Smooth muscle cell (in vitro differentiated cells): ENCODE measurements at regions not wholly inside any gene's neighbourhood (a gene's known extent, or its start where the extent isn't known, plus 50 kb on each side); places are given as distances from the start of the nearest gene placed in this dataset.

Experiments
- DNase-seq: peaks from one replicate; lab custom pipeline; 2025; ENCODE audit not compliant: unreplicated experiment; lab: John Stamatoyannopoulos, UW
- H2AFZ ChIP-seq: fragments of 200-600 bp; sonication (generic); 2 replicates; pipeline ENCODE4 v1.6.0; 2016; ENCODE audit warnings: antibody characterized with exemption, low read depth, mild to moderate bottlenecking
- H3F3A ChIP-seq: fragments of 200-600 bp; sonication (generic); 2 replicates; pipeline ENCODE4 v1.6.0; 2017; ENCODE audit warnings: antibody characterized with exemption, low read depth
- H3K27ac ChIP-seq: fragments of 200-600 bp; sonication (generic); 2 replicates; pipeline ENCODE4 v1.5.1; 2016; ENCODE audit warnings: low read depth, mild to moderate bottlenecking
- H3K27me3 ChIP-seq: fragments of 200-600 bp; sonication (generic); 2 replicates; pipeline ENCODE4 v1.6.1; 2016; ENCODE audit warnings: low read depth, mild to moderate bottlenecking
- H3K36me3 ChIP-seq: fragments of 200-600 bp; sonication (generic); 2 replicates; pipeline ENCODE4 v1.5.1; 2016; ENCODE audit warnings: low read depth
- H3K4me1 ChIP-seq: fragments of 200-600 bp; sonication (generic); 2 replicates; pipeline ENCODE4 v1.5.1; 2016; ENCODE audit warnings: low read depth
- H3K4me2 ChIP-seq: fragments of 200-600 bp; sonication (generic); 2 replicates; pipeline ENCODE4 v1.6.0; 2016; ENCODE audit warnings: mild to moderate bottlenecking
- H3K4me3 ChIP-seq: fragments of 200-600 bp; sonication (generic); 2 replicates; pipeline ENCODE4 v1.5.1; 2016; ENCODE audit warnings: mild to moderate bottlenecking
- H3K79me2 ChIP-seq: fragments of 200-600 bp; sonication (generic); 2 replicates; pipeline ENCODE4 v1.6.0; 2016; ENCODE audit warnings: low read depth, mild to moderate bottlenecking
- H3K9ac ChIP-seq: fragments of 200-600 bp; sonication (generic); 2 replicates; pipeline ENCODE4 v1.6.0; 2016; ENCODE audit warnings: low read depth
- H3K9me3 ChIP-seq: fragments of 200-600 bp; sonication (generic); replicated peaks from 2 replicates; pipeline ENCODE4 v1.5.1; 2016; ENCODE audit warnings: low read depth
- H4K20me1 ChIP-seq: fragments of 200-600 bp; sonication (generic); 2 replicates; pipeline ENCODE4 v1.6.0; 2016; ENCODE audit warnings: low read depth
- CTCF ChIP-seq: fragments of 200-600 bp; sonication (generic); IDR thresholded peaks from 2 replicates; pipeline ENCODE4 v1.5.1; 2017; ENCODE audit warnings: borderline replicate concordance, mild to moderate bottlenecking, antibody characterized with exemption; ENCODE audit not compliant: insufficient read depth, poor library complexity, severe bottlenecking
- WGBS: methylation state at CpG from one replicate; pipeline ENCODE4 v1.1.7; 2016; ENCODE audit warnings: low lambda C conversion rate; 5-methylcytosine and 5-hydroxymethylcytosine counted together

- H3K4me2 ChIP-seq = no peak overlapping the region
- no peaks in the 10 kb centered on the region for H3K27me3 ChIP-seq
- no peak for TF ChIP-seq CTCF
- DNase-seq = no peak
- no peak overlapping the region for H2AFZ ChIP-seq
- H3K36me3 ChIP-seq = no peaks in the 10 kb centered on the region
- H3F3A ChIP-seq = no peaks in the 10 kb centered on the region
- no peaks in the 10 kb centered on the region for H3K9me3 ChIP-seq
- 93% methylated on average over 6 of the region's 6 CpGs for WGBS
- no peak overlapping the region for H3K4me3 ChIP-seq
- H4K20me1 ChIP-seq = no peaks in the 10 kb centered on the region
- no peak overlapping the region for H3K27ac ChIP-seq
- no peak overlapping the region for H3K9ac ChIP-seq
- H3K4me1 ChIP-seq = no peaks in the 10 kb centered on the region
- H3K79me2 ChIP-seq = no peaks in the 10 kb centered on the region
These were observed 186.2 kb downstream of the URI1 start for GRCh38 chr19:30128211-30128610.

GRCh38 chr19:30130356-30131122 is 188.5 kb downstream of the URI1 start:
- H3K79me2 ChIP-seq = no peaks in the 10 kb centered on the region
- no peaks in the 10 kb centered on the region for H3K9me3 ChIP-seq
- H3F3A ChIP-seq = no peaks in the 10 kb centered on the region
- no peak overlapping the region for H3K4me2 ChIP-seq
- no peak overlapping the region for H3K4me3 ChIP-seq
- no peak for DNase-seq
- H3K4me1 ChIP-seq = no peaks in the 10 kb centered on the region
- no peaks in the 10 kb centered on the region for H3K36me3 ChIP-seq
- H3K9ac ChIP-seq = no peak overlapping the region
- H3K27me3 ChIP-seq = no peaks in the 10 kb centered on the region
- no peak overlapping the region for H3K27ac ChIP-seq
- WGBS = 94% methylated on average over 5 of the region's 6 CpGs
- no peak overlapping the region for H2AFZ ChIP-seq
- TF ChIP-seq CTCF = no peak
- no peaks in the 10 kb centered on the region for H4K20me1 ChIP-seq

GRCh38 chr19:30131246-30131645 is 189.2 kb downstream of the URI1 start:
- H3K4me2 ChIP-seq = no peak overlapping the region
- no peaks in the 10 kb centered on the region for H3K79me2 ChIP-seq
- no peak overlapping the region for H3K4me3 ChIP-seq
- no peak for TF ChIP-seq CTCF
- no peak overlapping the region for H3K9ac ChIP-seq
- DNase-seq = no peak
- H3F3A ChIP-seq = no peaks in the 10 kb centered on the region
- no peaks in the 10 kb centered on the region for H3K9me3 ChIP-seq
- H3K36me3 ChIP-seq = no peaks in the 10 kb centered on the region
- H2AFZ ChIP-seq = no peak overlapping the region
- H3K27ac ChIP-seq = no peak overlapping the region
- 78% methylated on average over 5 of the region's 5 CpGs for WGBS
- H3K27me3 ChIP-seq = no peaks in the 10 kb centered on the region
- H4K20me1 ChIP-seq = no peaks in the 10 kb centered on the region
- H3K4me1 ChIP-seq = no peaks in the 10 kb centered on the region

GRCh38 chr19:30131722-30132291 is 189.8 kb downstream of the URI1 start:
- H3K79me2 ChIP-seq = no peaks in the 10 kb centered on the region
- H3F3A ChIP-seq = no peaks in the 10 kb centered on the region
- TF ChIP-seq CTCF = no peak
- no peak overlapping the region for H3K4me2 ChIP-seq
- H3K4me3 ChIP-seq = no peak overlapping the region
- no peak overlapping the region for H2AFZ ChIP-seq
- no peak overlapping the region for H3K27ac ChIP-seq
- 94% methylated on average over 8 of the region's 8 CpGs for WGBS
- no peaks in the 10 kb centered on the region for H4K20me1 ChIP-seq
- H3K36me3 ChIP-seq = no peaks in the 10 kb centered on the region
- H3K4me1 ChIP-seq = no peaks in the 10 kb centered on the region
- no peaks in the 10 kb centered on the region for H3K27me3 ChIP-seq
- H3K9ac ChIP-seq = no peak overlapping the region
- DNase-seq = no peak
- no peaks in the 10 kb centered on the region for H3K9me3 ChIP-seq
